Neural cell (in vitro differentiated cells): ENCODE measurements at regions not wholly inside any gene's neighbourhood (a gene's known extent, or its start where the extent isn't known, plus 50 kb on each side); places are given as distances from the start of the nearest gene placed in this dataset.

Experiments
- H2AFZ ChIP-seq: fragments of 200-600, 300-800 bp; sonication (generic), shearing (Covaris generic); 2 replicates; pipeline ENCODE4 v1.6.0; 2014; ENCODE audit warnings: low read depth, mild to moderate bottlenecking, antibody characterized with exemption, low read length, moderate library complexity
- H3F3A ChIP-seq: fragments of 200-600 bp; shearing (Covaris generic); 2 replicates; pipeline ENCODE4 v1.6.1; 2016; ENCODE audit warnings: mild to moderate bottlenecking, moderate library complexity, mixed read lengths, antibody characterized with exemption, low read length; ENCODE audit not compliant: insufficient read depth, poor library complexity, severe bottlenecking
- H3K27ac ChIP-seq: fragments of 200-600, 300-800 bp; sonication (generic), shearing (Covaris generic); 2 replicates; pipeline ENCODE4 v1.5.1; 2014; ENCODE audit warnings: mild to moderate bottlenecking, low read length, moderate library complexity
- H3K27me3 ChIP-seq: fragments of 300-800, 200-600 bp; sonication (generic), shearing (Covaris generic); 2 replicates; pipeline ENCODE4 v1.6.0; 2014; ENCODE audit warnings: mild to moderate bottlenecking, low read depth, low read length, moderate library complexity; ENCODE audit not compliant: insufficient read depth
- H3K36me3 ChIP-seq: fragments of 300-800, 200-600 bp; sonication (generic), shearing (Covaris generic); 2 replicates; pipeline ENCODE4 v1.5.1; 2014; ENCODE audit warnings: mild to moderate bottlenecking, antibody characterized with exemption, low read length, moderate library complexity; ENCODE audit not compliant: insufficient read depth
- H3K4me2 ChIP-seq: fragments of 300-800, 200-600 bp; sonication (generic), shearing (Covaris generic); 2 replicates; pipeline ENCODE4 v1.6.0; 2014; ENCODE audit warnings: mild to moderate bottlenecking, low read length
- H3K4me3 ChIP-seq: fragments of 300-800, 200-600 bp; sonication (generic), shearing (Covaris generic); 2 replicates; pipeline ENCODE4 v1.5.1; 2014; ENCODE audit warnings: mild to moderate bottlenecking, low read length, moderate library complexity
- H3K79me2 ChIP-seq: fragments of 200-600 bp; shearing (Covaris generic); replicated peaks from 2 replicates; pipeline ENCODE4 v1.6.0; 2014; ENCODE audit warnings: mild to moderate bottlenecking, low read length, moderate library complexity; ENCODE audit not compliant: insufficient read depth
- H3K9ac ChIP-seq: fragments of 300-800, 200-600 bp; sonication (generic), shearing (Covaris generic); 2 replicates; pipeline ENCODE4 v1.6.1; 2016; ENCODE audit warnings: mild to moderate bottlenecking, low read length, mixed read lengths
- H3K9me2 ChIP-seq: fragments of 200-600 bp; shearing (Covaris generic); 2 replicates; pipeline ENCODE4 v1.6.1; 2016; ENCODE audit warnings: mild to moderate bottlenecking, low read length, mixed read lengths; ENCODE audit not compliant: insufficient read depth
- H3K9me3 ChIP-seq: fragments of 200-600, 300-800 bp; sonication (generic), shearing (Covaris generic); 2 replicates; pipeline ENCODE4 v1.6.1; 2016; ENCODE audit warnings: mild to moderate bottlenecking, mixed run types, low read length, moderate library complexity, mixed read lengths
- H4K20me1 ChIP-seq: fragments of 200-600 bp; shearing (Covaris generic); 2 replicates; pipeline ENCODE4 v1.6.1; 2016; ENCODE audit warnings: mild to moderate bottlenecking, mixed run types; ENCODE audit not compliant: insufficient read depth
- CTCF ChIP-seq: fragments of 450-650 bp; IDR thresholded peaks from 2 replicates; pipeline ENCODE4 v1.5.1; 2014; ENCODE audit warnings: antibody characterized with exemption, mild to moderate bottlenecking, moderate library complexity; ENCODE audit not compliant: poor library complexity, severe bottlenecking
- EP300 ChIP-seq: fragments of 450-650 bp; conservative IDR thresholded peaks from 2 replicates; pipeline ENCODE4 v1.6.1; 2014; ENCODE audit warnings: antibody characterized with exemption, mild to moderate bottlenecking, moderate library complexity; ENCODE audit not compliant: poor library complexity, severe bottlenecking
- EZH2 ChIP-seq: fragments of 200-600, 300-800 bp; shearing (Covaris generic), sonication (generic); IDR thresholded peaks from 2 replicates; pipeline ENCODE4 v1.6.1; 2014; ENCODE audit warnings: antibody characterized with exemption, low read length, borderline replicate concordance, mild to moderate bottlenecking; ENCODE audit not compliant: insufficient read depth, poor library complexity, severe bottlenecking
- MXI1 ChIP-seq: fragments of 450-650 bp; conservative IDR thresholded peaks from 2 replicates; pipeline ENCODE4 v1.6.1; 2014; ENCODE audit warnings: antibody characterized with exemption, mild to moderate bottlenecking; ENCODE audit not compliant: poor library complexity, severe bottlenecking
- POLR2AphosphoS5 ChIP-seq: IDR thresholded peaks from 2 replicates; pipeline ENCODE4 v1.6.1; 2012
- RAD21 ChIP-seq: fragments of 450-650 bp; conservative IDR thresholded peaks from 2 replicates; pipeline ENCODE4 v1.6.1; 2014; ENCODE audit warnings: antibody characterized with exemption, mild to moderate bottlenecking, moderate library complexity
- REST ChIP-seq: IDR thresholded peaks from 2 replicates; pipeline ENCODE4 v1.6.1; 2012; ENCODE audit warnings: borderline replicate concordance
- SMC3 ChIP-seq: fragments of 450-650 bp; conservative IDR thresholded peaks from 2 replicates; pipeline ENCODE4 v1.6.1; 2014; ENCODE audit warnings: antibody characterized with exemption, mild to moderate bottlenecking, moderate library complexity; ENCODE audit not compliant: poor library complexity
- TAF1 ChIP-seq: IDR thresholded peaks from 2 replicates; pipeline ENCODE4 v1.6.1; 2012; ENCODE audit warnings: low read depth

- TF ChIP-seq EZH2, result no peak
- TF ChIP-seq EP300, result no peak
Observed at GRCh38 chr18:73544617-73545016, 603.0 kb downstream of the FBXO15 start (continued).

- Histone ChIP-seq H3K9ac (no peak overlapping the region), H3K79me2 (no peaks in the 10 kb centered on the region), H3K4me3 (no peak overlapping the region), H4K20me1 (no peaks in the 10 kb centered on the region), H3K27me3 (no peaks in the 10 kb centered on the region), H3K9me2 (no peaks in the 10 kb centered on the region), H2AFZ (no peak overlapping the region), H3K9me3 (no peaks in the 10 kb centered on the region), H3K36me3 (no peaks in the 10 kb centered on the region), H3K27ac (no peak overlapping the region), H3F3A (no peaks in the 10 kb centered on the region), H3K4me2 (no peak overlapping the region)
- TF ChIP-seq RAD21, result no peak
Observed at GRCh38 chr18:73544032-73544431, 603.6 kb downstream of the FBXO15 start.

GRCh38 chr18:73535990-73536389, 611.6 kb downstream of the FBXO15 start:
- Histone ChIP-seq H4K20me1 (no peaks in the 10 kb centered on the region), H3K4me2 (no peak overlapping the region), H3K9me3 (no peaks in the 10 kb centered on the region), H3F3A (no peaks in the 10 kb centered on the region), H3K79me2 (no peaks in the 10 kb centered on the region), H3K27ac (no peak overlapping the region), H3K9me2 (no peaks in the 10 kb centered on the region), H3K9ac (no peak overlapping the region), H2AFZ (no peak overlapping the region), H3K27me3 (no peaks in the 10 kb centered on the region), H3K36me3 (no peaks in the 10 kb centered on the region), H3K4me3 (no peak overlapping the region)
- TF ChIP-seq TAF1, result no peak
- no peak for TF ChIP-seq EZH2
- TF ChIP-seq MXI1, result no peak
- TF ChIP-seq CTCF, result no peak
- no peak for TF ChIP-seq POLR2AphosphoS5
- no peak for TF ChIP-seq REST
- TF ChIP-seq SMC3, result no peak
- no peak for TF ChIP-seq RAD21
- TF ChIP-seq EP300, result no peak
